VCaP (cell line): ENCODE measurements at regions not wholly inside any gene's neighbourhood (a gene's known extent, or its start where the extent isn't known, plus 50 kb on each side); places are given as distances from the start of the nearest gene placed in this dataset.

Source experiments
- H3K27ac ChIP-seq: fragments of 450-650 bp; 2 replicates; pipeline ENCODE4 v1.5.1; 2017
- TF ChIP-seq, protein P1 (sequence below): fragments of 450-650 bp; conservative IDR thresholded peaks from 2 replicates; pipeline ENCODE4 v1.5.1; 2017; ENCODE audit warnings: mild to moderate bottlenecking, moderate library complexity

- H3K27ac ChIP-seq, result no peak overlapping the region
These were observed 103.2 kb downstream of the LRATD1 start for GRCh38 chr2:14735696-14736095.

DNA sequence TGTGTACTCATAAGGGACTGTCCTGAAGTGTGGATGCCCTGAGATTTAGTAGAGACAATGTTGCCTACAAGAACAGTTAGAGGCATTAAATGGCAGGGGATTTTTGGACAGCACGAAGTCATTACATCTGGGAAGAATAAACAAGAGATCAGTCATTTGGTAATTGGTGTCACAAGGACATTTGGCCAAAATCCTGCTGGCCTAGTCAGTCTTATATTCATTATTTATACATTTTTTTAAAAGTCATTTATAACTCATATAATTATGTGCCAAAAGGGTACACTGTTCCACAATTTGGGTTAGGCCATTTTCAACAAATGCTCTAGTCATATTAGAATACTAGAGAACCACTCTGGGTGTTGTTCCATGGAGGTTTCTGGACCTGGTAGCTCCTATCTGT lies 104.7 kb downstream of the LRATD1 start:
- H3K27ac ChIP-seq, result no peak overlapping the region
- TF ChIP-seq, protein P1, sequence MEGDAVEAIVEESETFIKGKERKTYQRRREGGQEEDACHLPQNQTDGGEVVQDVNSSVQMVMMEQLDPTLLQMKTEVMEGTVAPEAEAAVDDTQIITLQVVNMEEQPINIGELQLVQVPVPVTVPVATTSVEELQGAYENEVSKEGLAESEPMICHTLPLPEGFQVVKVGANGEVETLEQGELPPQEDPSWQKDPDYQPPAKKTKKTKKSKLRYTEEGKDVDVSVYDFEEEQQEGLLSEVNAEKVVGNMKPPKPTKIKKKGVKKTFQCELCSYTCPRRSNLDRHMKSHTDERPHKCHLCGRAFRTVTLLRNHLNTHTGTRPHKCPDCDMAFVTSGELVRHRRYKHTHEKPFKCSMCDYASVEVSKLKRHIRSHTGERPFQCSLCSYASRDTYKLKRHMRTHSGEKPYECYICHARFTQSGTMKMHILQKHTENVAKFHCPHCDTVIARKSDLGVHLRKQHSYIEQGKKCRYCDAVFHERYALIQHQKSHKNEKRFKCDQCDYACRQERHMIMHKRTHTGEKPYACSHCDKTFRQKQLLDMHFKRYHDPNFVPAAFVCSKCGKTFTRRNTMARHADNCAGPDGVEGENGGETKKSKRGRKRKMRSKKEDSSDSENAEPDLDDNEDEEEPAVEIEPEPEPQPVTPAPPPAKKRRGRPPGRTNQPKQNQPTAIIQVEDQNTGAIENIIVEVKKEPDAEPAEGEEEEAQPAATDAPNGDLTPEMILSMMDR, result no peak

More at GRCh38 chr2:14735696-14736095, 103.2 kb downstream of the LRATD1 start:
- TF ChIP-seq, protein P1, result no peak

- no peak overlapping the region for H3K27ac ChIP-seq
- TF ChIP-seq, protein P1, result no peak
These were observed 111.3 kb downstream of the LRATD1 start for GRCh38 chr2:14743861-14744260.

GRCh38 chr2:14745288-14746076 lies 113.0 kb downstream of the LRATD1 start:
- TF ChIP-seq, protein P1, result no peak
- H3K27ac ChIP-seq, result no peak overlapping the region

GRCh38 chr2:14746133-14746532 lies 113.6 kb downstream of the LRATD1 start:
- TF ChIP-seq, protein P1, result no peak
- no peak overlapping the region for H3K27ac ChIP-seq

DNA sequence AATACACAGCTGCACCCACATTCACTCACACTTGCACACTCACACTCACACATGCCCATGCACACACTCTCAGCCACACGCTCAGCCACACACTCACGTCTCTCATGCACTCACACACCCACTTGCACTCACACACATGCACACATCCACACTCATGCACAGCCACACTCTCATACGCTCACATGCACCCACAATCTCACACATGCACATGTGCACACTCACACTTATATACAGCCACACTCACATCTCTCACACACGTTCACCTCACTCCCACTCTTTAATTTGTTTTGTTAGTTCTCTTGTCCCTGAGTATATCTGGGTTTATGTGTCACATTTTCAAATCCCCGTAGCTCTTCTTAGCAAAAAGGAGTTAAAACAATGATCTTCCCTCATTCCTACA lies 114.9 kb downstream of the LRATD1 start:
- TF ChIP-seq, protein P1, result no peak

DNA sequence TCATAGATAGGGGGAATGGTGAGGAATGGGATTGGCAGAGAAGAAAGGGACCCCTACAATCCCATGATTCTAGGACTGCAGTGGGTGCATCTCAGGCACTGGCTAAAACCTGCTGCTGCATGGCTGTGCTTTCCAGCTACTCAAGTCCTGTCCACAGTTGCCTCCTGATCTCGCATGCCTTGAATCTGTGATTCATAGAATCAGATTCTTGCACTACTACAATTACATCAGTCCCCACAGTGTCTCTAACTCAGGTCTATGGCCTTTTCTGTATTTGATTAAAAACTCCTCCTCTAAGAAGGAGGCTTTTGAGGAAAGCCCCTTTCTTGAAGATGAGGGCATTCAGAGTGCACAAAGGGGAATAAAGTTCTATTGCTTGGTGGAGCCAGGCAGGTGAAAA lies 117.4 kb downstream of the LRATD1 start:
- H3K27ac ChIP-seq, result no peak overlapping the region
- TF ChIP-seq, protein P1, result no peak

More for the DNA sequence above, 114.9 kb downstream of the LRATD1 start:
- no peak overlapping the region for H3K27ac ChIP-seq
